GM19467 (cell line): ENCODE measurements at regions not wholly inside any gene's neighbourhood (a gene's known extent, or its start where the extent isn't known, plus 50 kb on each side); places are given as distances from the start of the nearest gene placed in this dataset.

ENCODE experiments used
- ATAC-seq: cut with Tn5 transposase; IDR thresholded peaks from one replicate; pipeline ENCODE4 v1.9.1; 2021; ENCODE audit warnings: mild to moderate bottlenecking, moderate library complexity; ENCODE audit not compliant: unreplicated experiment

DNA sequence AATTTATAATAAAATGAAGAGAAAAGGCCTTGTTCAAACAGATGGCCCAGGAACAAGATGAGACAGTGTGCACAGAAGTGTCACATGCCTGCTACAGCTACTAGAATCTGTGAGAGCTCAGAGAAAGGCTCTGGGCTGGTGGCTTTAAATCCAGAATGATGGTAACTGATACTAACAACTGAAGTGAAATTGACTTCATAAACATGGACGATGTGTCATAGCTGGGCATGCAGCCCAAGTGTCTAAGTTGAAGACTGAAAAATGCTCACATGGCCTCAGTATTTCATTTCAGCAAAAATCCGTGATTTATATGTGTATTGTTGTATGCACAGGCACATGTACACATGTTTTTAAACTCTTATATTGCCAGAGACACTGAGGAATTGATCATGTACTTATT lies 208.3 kb upstream of the RUNX1 start:
- ATAC-seq: no peak

DNA sequence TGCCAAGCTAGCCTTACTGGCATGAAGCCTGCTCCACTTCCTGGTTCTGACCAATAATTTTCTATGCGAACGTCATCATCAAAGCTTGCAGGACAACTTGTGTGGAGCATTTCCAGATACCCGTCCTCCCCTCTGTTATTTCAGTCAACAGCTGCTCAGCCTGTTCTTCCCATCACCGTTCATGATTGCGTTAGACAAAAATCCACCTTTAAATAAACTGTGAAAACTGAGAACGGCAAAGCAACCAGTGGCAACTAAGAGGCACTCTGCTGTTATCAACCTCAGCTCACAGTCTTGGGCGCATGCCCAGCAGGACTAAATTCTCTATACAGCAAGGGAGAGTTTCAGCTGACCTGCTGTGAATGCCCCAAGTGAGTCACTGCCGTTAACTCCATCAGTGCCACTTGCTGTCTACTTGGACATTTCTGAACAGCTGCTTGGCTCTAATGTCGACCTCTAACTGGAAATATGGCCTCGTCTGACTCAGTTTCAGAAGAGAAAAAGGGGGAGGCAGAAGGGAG lies 207.4 kb upstream of the RUNX1 start:
- ATAC-seq: no peak

DNA sequence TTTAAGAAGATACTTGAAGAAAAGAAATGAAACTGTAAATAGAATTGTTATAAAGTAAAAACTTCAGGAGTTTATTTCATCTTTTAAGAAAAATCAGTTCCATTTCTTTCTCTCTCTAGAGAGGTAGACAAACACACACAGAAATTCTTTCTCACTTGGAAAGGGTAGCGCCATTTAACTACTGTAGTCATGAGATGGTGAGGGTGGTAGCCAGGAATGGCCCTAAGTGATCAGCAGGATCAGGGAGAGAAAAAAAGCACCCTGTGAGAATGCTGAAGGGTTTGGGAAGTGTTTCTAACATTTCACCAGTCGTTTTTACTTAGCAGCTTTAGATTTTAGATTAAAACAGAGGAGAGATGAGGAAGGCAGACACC lies 205.7 kb upstream of the RUNX1 start:
- no peak for ATAC-seq

GRCh38 chr21:35254006-35254764 lies 205.1 kb upstream of the RUNX1 start:
- no peak for ATAC-seq

GRCh38 chr21:35252831-35253230 lies 203.7 kb upstream of the RUNX1 start:
- ATAC-seq: no peak

DNA sequence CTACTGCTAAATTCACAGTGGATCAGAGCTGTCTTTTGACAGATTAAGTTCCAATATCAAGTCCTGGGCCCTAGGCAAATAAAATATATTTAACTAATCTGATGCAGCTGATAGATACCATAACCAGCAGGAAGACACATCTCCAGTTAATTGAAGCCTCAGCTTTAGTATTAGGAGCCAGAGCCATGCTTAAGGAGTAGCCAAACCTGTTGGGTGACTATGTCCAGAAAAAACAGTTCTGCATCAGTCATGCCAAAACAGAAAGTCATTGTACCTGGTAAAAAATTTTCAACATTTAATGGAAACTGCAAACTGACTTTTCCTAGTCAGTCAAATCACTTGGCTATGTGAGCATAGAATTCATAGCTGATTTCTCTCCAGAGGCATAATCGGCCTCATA lies 200.5 kb upstream of the RUNX1 start:
- no peak for ATAC-seq

- no peak for ATAC-seq
Measured at GRCh38 chr21:35245879-35246278, 196.8 kb upstream of the RUNX1 start.

GRCh38 chr21:35244514-35244913 lies 195.4 kb upstream of the RUNX1 start:
- ATAC-seq: no peak

- ATAC-seq: no peak
Measured at GRCh38 chr21:35243171-35243570, 194.1 kb upstream of the RUNX1 start.

- ATAC-seq: no peak
Measured at GRCh38 chr21:35239811-35240219, 190.7 kb upstream of the RUNX1 start.

DNA sequence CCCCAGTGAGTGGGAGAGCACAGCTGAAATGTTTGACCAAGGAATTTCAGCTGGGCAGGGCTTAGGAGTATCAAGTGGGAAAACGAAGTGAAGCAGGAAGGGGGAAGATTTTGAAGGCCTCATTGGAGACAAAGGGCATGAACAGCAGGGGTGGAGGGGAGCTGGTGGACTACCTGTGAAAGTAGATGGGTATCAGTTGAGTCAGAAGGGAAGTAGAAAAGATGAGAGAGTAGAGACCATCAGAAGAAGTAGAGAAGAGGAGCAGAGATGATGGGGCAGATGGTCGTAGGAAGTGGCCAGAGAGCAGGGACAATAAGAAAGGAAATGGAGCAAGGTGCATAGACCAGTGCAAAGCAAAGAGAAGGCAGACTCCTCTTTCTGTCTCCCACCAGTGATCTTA lies 189.0 kb upstream of the RUNX1 start:
- no peak for ATAC-seq

DNA sequence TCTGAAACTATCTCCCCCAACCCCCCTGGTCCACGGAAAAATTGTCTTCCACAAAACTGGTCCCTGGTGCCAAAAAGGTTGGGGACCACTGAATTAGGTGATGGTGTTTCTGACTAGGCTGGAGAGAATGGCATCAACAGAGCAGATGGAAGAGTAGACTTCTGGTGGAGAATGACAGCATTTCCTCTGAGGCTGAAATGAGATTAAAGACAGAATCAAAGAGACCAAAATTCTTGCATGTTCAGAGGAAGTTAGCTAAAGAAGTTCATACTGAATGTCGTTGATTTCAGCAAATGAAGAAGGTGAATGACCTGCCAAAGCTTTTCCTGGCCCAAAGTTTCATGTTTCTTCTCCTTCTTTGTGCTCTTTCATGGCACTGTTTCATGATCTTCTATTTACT lies 188.2 kb upstream of the RUNX1 start:
- ATAC-seq: no peak

- no peak for ATAC-seq
Measured at GRCh38 chr21:35236090-35236489, 187.0 kb upstream of the RUNX1 start.

DNA sequence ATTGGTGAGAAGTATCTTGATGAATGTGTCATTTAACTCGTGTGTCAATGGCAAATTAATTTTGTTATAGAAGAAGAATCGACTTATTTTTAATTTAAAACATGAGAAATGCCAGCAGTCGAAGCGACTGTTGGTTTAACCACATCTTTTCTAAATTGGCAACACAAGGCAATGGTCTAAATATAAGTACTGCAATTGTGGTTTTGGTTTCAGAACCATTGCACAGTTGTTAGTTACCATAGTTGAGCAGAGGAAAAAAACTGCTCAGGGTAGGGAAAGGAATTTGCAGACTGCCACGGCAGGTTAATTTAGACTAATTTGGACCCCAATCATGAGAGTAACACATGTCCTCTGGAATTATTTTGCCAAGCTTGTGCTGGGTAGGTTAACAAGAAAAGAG lies 185.6 kb upstream of the RUNX1 start:
- ATAC-seq: peak; percentile 59

DNA sequence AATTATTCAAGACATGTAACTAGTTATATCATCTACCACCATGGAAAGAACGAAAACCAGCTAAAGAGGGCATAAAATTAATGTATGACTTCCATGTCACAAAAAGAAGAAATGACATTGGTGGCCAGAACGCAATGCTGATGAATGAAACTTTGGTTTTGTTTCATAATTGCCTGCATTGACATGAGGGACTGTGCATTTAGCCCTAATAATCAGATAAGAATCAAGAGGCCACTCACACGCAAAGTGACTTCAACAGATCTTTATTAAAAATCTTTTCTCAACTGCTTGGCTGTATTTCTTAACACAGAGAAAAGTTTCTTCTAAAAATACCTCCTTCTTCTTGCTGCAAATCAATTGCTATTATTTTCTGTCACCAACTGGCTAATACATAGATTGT lies 184.7 kb upstream of the RUNX1 start:
- ATAC-seq: no peak

- ATAC-seq: no peak
Measured at GRCh38 chr21:35232545-35233176, 183.6 kb upstream of the RUNX1 start.

DNA sequence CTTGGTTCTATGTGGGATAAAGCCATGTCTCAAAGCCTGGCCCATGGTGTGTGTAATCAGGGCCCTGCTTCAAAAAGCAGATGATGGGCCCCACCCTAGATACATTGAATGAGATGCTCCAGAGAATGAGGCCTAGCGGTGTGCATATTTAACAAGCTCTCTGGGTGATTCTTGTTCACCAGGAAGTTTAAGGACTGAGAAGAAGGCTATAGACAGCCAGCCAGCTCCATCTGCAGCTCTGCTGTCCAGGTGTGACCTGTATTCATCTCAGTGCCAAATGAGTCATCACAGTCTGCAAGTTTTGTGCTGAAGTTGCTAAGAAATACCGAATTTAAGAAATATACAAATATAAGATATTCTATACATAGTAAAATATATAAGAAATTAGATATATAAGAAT lies 182.0 kb upstream of the RUNX1 start:
- ATAC-seq: no peak

- no peak for ATAC-seq
Measured at GRCh38 chr21:35229290-35229689, 180.2 kb upstream of the RUNX1 start.

GRCh38 chr21:35227786-35228185 lies 178.7 kb upstream of the RUNX1 start:
- ATAC-seq: peak; percentile 28

GRCh38 chr21:35226968-35227744 lies 178.1 kb upstream of the RUNX1 start:
- peak; percentile 76 for ATAC-seq

DNA sequence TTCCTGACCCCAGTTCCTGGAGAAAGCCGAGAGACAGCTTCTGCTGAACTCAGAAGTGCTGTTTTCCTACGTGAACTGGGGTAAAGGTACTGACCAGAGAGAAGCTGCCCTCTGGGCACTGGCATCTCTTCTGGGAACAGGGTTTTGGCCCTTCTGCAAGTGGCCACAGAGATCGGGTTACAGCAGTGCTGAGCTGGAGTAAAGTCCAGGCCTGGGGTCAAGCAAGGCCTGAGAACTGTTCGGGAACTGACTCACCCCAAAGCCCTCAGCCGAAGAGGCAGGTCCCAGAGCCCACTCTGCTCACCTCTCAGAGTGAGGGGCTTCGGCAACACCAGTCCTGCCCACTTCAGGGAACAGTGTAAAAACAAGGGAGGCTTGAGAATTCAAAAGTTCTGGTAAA lies 177.2 kb upstream of the RUNX1 start:
- no peak for ATAC-seq

DNA sequence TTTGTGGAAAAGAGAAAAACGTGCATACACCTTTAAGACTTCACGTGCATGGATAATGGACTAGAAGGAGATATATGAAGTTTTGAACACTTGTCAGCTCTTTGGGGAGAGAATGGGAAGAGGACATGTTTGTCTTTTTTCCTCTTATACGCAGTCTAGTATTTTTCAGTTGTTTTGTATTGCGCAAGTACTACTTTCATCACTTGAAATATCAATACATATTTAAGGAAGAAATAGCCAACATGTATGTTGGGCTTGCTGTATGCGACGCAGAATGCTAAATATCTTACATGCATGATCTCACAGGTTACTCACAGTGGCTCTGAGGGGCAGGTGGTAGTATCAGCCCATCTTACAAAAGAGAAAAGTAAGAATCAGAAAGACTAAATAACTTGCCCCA lies 176.5 kb upstream of the RUNX1 start:
- no peak for ATAC-seq
